ENCODE measurements at regions not wholly inside any gene's neighbourhood (a gene's known extent, or its start where the extent isn't known, plus 50 kb on each side); places are given as distances from the start of the nearest gene placed in this dataset.

GRCh38 chr10:28220811-28221210 is 82.1 kb downstream of the MPP7 start:
- no peak for TF ChIP-seq EZH2 (IDR thresholded peaks at IDR 0.05)
- no peak for TF ChIP-seq POLR2AphosphoS5 (IDR thresholded peaks at IDR 0.05; ENCODE audit: borderline replicate concordance, low read depth, low read length)
- TF ChIP-seq FOXP2 (optimal IDR thresholded peaks at IDR 0.05; ENCODE audit: control extremely low read depth, extremely low read length, insufficient read depth): no peak

Data from SK-N-MC (cell line).